NCI-H1417 treated with DMSO at 0.1 percent for 48 hours (cell line): ENCODE measurements at regions not wholly inside any gene's neighbourhood (a gene's known extent, or its start where the extent isn't known, plus 50 kb on each side); places are given as distances from the start of the nearest gene placed in this dataset.
"Not testable (repeated sequence)": the region's sequence is repeated elsewhere in the genome, so short reads cannot be mapped to it uniquely, and the experiment has no call there.

Experiments
- DNase-seq: peaks from one replicate; lab custom pipeline; 2025; lab: John Stamatoyannopoulos, UW

DNA sequence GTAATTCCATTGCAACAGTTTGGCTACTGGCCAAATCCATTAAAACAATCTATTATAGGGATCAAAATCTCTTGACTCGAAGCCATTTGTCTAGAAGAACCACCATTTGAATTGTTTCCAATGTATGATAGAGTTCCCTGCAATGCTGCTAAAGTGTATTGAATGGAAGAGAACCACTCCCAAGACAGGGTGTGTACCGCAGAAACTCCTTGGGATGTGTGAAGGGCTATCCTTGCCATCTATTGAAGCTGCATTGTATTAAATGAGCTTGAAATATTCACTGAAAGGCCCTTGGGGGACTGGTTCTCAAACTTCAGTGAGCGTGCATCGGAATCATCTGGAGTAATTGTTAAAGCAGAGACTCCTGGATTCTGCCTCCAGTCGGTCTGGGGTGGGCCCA, 260.4 kb upstream of the MEIS1 start:
- DNase-seq = no peak

DNA sequence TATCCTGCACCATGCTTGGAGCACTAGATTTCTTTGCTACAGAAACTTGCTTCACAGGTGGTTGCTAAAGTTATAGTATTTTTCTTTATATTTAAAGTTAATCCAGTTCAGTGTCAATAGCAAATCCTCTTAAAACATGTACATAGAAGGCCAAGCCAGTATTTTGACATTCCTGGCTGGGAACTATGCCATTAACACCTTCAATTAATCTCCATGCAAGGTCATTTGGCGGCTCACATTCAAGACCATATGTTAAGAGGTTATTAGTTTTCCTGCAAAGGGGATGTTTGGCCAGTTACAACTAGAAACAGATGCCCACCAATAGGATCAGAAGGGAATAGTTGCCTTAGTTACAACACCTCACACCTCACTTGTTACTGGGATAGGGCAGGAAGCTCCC, 261.3 kb upstream of the MEIS1 start:
- DNase-seq = no peak

DNA sequence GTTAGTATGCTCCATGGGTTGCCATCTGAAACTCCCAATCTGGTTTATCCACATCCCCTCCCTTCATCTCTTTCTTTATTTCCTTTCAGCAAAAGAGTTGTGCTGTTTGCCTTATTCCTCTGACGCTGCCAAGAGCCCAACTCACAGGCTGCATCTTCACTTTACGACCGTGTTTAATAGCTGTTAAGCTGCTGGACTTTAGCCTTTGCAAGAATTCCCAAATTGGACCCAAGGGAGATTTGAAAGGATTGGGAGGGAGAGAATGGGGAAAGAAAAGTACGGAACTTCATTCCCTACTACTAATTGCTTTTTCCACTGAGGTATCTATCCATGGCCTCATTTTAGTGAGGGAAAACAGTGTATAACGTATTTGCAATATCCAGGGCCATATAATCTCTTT, 263.4 kb upstream of the MEIS1 start:
- DNase-seq = no peak

DNA sequence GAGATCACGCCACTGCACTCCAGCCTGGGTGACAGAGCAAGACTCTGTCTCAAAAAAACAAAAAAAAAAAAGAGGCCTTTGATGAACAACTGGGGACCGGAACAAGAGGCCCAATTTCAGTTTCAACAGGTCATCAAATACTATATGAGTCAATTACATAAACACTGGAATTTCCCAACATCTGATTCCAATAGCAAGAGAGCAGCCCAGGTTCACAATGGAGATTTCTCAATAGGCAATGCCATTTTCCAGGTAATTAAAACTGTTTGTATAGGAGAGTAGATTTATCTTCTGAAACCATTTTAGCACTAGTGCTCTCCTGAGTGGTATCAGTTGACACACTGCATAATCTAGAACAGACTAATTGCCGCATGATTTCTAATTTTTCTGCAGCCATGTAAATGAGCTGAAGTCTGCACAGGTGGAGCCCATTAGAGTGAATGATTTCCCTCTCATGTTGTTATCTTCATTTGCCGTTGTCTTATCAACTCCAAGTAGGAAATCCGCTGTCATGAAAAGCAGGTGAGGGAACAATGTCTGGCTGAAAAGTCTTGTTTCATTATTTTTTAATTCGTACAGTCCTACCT, 264.1 kb upstream of the MEIS1 start:
- DNase-seq = peak; percentile 2

DNA sequence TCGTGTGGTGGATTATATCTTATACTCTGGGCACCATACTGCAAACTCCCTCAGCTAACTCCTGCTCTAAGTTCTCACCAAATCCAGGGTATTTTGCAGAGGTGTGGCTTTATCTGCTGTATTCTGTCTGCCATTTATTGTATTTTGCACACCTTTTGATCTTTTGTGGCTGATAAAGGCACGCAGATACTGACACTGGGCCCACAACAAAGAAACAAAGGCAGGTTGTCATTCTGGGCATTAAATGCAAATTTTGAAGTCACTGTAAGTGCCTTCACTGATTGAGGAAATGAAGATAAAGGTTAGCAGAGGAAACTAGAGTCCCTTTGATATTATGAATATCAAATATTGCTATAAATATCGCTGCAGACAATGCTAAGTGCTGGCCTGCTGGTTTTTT, 265.8 kb upstream of the MEIS1 start:
- no peak for DNase-seq

DNA sequence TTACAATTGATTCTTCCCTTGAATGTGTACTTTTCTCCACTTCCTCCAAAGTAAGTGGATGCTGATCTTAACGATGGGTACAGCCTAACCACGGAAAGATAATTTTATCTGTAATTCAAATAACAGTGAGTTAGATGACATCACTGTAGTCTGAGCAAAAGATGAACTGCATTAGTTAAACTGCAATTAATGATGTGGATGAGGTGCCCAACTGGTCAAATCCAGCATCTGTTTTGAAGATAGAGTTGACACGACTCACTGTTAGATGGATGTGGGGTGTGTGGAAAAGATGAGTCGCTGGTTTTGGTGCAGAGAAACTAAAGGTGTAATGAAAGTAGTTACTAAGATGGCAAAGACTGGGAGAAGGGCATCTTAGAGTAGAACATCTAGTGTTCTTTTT, 270.5 kb upstream of the MEIS1 start:
- no peak for DNase-seq

DNA sequence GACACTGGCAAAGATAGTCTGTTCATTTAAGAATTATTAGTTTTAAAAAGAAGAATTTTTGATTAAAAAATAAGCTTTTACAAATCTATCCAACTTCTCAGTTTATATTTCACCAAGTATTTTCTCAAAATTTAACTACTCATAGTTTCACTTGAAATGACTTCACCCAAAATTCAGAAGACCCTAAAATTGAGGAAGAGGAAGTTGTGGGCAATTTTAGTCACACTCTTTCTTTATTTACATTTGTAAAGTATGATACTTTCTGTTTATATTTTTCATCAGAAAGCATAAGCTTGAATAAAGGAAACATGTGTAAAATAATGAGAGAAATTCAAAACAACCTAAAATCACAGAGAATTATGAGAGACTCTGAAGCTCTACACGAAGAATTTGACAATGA, 278.8 kb upstream of the MEIS1 start:
- DNase-seq = no peak

DNA sequence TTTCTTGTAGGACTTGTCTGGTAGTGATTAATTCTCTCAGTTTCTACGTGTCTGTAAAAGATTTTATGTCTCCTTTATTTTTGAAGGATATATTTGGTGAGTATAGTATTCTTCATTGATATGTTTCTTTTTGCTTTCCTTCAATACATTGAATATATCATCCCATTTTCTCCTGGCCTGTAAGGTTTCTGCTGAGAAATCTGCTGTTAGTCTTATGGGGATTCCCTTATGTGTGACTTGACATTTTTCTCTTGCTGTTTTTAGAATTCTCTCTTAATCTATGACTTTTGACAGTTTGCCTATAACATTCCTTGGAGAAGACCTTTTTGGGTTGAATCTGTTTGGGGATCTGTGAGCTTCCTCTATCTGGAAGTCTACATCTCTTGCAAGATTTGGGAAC, 281.0 kb upstream of the MEIS1 start:
- no peak for DNase-seq

DNA sequence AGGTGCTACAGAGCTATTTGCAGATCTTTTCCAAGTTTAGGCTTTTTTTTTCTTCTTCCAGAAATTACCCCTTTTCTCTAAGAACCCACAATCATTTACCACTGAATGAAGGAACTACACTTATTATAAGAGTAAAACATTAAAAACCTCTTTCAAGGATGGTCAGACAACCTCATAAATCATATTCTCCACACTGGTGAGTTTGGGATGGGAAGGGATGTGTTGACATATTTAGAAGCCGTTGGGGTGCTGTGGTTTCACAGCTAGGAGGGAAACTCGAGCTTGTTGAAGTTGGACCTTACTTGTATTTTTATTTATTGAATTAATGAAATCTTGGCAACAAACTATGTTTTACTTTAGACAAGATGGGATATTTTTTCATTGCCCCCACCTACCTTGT, 289.4 kb upstream of the MEIS1 start:
- DNase-seq = no peak

DNA sequence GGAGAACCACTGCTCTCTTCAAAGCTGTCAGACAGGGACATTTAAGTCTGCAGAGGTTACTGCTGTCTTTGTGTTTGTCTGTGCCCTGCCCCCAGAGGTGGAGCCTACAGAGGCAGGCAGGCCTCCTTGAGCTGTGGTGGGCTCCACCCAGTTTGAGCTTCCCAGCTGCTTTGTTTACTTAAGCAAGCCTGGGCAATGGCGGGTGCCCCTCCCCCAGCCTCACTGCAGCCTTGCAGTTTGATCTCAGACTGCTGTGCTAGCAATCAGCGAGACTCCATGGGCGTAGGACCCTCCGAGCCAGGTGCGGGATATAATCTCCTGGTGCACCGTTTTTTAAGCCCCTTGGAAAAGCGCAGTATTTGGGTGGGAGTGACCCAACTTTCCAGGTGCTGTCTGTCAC, 290.6 kb upstream of the MEIS1 start:
- not testable (repeated sequence) for DNase-seq

DNA sequence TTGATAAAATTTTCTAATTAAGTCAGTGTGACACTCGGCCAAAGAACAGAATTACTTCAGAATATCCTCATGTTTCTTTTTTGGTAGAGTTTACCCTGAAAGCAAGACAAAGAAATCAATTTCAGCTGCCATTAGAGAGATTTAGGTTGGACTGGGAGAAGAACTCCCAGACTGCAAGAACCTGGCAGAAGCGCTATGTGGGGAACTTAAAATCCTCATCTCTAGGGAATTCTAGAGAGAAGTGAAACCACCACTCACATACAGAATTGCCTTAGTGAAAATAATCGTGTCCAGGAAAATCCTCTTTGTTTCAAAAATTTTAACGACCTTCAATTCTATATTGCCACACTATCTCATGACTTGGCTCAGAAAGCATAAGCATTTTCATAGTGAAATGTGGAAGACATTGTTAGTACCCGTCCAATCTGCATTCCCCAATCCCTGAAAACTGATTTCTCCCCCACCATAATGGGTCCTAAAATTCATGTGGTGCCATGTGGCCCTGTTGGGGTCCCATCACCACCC, 297.3 kb upstream of the MEIS1 start:
- DNase-seq = no peak

DNA sequence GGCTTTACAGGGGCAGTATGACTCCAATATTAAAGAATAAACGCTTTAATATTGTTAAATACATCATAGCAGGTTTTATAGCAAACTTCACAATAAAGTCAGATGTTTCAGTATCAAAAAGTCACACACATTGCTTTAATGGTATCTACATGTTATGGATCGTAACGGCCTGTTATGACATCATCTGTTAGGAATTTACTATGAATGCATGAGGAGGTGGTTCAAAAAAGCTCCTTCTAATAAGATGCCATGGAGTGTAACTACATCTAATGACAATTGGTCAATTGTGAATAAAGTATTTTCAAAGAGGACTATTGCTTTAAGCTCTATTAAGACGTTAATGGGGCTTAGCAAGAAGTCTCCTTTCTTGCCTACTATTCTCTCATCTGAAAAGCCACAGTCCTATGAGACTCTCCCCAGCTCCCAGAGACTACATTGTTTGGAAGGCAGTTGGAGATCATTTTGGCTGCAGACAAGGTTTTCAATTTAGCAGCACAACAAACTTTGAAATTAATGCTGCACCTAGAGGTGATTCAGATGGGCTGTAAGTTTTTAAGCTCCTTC, 300.7 kb upstream of the MEIS1 start:
- no peak for DNase-seq

DNA sequence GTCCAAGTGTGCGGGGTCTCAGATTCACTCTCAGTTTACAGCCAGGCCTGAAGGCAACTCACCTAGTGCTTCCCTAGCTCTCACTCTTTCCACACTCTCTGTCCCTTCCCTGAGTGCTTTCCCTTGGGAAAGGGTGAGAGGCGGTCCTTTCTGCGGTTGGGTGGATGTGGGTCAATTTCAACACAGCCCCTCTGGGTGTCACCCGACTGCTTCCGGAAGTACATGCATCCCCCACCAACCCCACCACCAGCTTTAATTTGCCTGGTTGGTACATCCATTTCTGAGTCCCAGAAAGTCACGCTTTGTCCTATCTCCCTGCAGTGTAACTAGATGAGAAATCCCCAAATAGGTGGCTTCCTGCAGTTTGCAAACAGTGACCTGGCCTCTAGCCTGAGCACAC, 307.3 kb upstream of the MEIS1 start:
- DNase-seq = no peak

DNA sequence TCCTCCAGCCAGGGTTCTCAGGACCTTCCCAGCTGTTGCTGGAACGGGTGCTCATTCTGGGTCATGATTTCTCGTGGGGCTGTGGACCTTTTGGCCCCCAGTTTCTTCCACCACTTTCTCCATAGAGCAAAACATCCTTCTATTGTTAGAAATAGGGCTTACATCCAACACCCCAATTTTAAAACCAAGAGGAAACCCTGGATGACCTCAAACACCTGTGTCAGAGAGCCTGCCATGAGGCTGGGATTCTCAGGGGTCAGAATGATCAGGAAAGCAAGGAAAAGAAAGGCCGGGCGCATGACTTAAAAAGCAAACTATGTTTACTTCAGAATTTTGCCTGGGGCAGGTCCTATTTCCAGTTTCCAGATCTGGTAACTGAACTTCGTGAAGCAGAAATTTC, 307.9 kb upstream of the MEIS1 start:
- no peak for DNase-seq

DNA sequence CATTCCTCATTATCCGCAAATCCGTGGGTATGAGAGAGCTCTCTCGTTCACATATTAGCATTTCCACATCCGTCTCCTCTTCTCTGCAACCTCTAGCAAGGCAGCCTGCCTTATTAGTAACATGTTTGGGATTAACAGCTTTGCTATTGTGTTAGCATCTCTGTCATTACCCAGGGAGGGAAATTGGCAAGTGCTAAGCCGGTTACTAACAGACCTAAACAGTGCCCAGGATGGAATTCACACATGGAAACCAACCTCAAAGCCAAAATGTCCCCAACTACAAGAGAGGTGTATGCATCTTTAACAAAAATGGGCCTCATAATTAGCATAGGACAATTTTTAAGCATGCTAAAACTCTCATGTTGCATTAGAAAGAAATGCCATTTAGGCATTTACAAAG, 309.0 kb upstream of the MEIS1 start:
- DNase-seq = no peak

DNA sequence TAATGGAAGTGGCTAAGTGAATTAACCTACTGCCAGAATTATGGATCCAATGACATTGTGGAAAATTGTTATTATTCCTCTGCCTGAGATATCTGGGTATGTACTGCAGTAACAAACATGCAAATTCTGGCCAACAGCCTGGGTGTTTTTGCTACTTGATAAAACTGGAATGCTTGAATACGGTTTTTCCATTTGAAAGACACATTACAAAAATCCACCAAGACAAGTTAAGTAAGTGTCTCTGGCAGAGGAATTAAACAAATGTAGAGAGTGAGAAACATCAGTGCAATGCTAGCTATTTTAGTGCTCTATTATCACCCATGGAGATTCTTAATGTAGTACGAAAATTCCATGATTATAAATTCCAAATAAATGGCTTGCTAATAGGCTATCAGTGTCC, 312.4 kb upstream of the MEIS1 start:
- DNase-seq = no peak

DNA sequence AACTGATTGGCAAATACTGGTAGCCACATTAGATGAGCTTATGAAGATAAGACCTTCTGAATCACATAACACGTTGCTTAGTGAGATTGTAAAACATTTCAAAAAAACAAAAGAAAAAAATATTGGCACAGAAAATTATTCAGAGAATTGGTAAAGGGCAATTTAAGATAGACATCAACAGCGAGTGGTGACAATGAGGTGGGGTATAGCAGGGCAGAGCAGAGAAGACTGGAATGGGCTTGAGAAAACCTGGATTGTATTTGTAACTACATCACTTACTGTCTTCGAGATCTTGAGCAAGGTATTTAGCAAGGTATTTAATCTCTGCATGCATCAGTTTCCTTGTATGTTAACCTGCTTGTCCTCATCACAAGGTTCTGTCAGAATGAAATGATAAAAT, 313.0 kb upstream of the MEIS1 start:
- DNase-seq = no peak

DNA sequence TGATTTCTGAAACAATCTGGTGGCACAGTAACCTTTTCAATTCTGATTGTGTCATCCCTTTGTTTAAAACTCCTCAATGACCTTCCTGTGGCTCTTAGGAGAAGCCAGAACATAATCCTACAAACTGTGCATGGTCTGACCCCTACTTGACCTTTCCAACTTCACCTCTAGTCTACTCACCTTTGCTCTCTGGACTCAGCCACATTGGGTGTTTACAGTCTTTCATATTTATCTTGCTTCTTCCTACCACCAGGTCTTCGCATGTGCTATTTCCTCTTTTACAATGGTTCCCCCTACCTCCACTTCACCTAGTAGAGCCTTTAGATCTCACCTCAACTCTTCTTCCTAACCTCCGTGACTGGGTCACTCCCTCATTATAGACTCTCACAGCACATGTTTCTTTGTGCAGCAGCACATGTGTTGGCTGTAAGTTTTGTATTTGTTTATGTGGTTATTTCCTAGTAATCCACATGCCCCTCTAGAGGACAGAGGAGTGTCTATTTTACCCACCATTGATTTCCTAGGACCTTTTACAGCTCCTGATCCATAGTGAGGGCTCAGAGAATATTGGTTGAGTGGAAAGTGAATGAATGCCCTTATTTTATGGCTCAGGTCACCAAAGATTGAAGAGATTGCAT, 320.8 kb upstream of the MEIS1 start:
- DNase-seq = no peak

DNA sequence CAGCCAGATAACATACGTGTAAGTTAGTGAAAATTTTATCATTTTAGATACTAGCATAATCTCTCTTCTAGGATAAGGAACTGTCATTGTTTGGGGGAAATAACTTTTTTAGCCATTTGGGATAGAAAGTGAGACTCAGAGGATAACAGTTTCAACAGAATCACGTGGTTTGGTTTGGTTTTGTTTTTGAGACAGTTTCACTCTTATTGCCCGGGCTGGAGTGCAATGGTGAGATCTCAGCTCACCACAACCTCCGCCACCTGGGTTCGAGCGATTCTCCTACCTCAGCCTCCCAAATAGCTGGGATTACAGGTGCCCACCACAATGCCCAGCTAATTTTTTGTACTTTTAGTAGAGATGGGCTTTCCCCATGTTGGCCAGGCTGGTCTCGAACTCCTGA, 323.2 kb upstream of the MEIS1 start:
- DNase-seq = no peak

DNA sequence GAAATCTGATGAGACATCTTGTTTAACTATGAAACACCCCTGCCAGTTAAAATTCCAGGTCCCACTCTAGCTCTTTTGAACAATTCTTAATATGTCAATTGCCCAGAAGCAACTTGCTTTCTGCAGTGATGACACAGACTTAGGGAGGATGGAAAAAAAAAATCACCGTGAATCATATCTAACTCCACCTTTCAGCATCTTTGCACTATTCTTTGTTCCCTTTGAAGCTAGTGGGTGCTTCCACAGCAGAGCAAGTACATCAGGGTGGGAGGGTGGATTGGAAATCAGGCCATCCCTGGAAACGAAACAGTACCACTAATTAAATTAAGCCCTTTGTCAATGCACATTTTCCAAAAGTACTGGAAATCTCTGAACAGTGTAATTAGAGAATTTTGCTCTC, 324.3 kb upstream of the MEIS1 start:
- DNase-seq = no peak

DNA sequence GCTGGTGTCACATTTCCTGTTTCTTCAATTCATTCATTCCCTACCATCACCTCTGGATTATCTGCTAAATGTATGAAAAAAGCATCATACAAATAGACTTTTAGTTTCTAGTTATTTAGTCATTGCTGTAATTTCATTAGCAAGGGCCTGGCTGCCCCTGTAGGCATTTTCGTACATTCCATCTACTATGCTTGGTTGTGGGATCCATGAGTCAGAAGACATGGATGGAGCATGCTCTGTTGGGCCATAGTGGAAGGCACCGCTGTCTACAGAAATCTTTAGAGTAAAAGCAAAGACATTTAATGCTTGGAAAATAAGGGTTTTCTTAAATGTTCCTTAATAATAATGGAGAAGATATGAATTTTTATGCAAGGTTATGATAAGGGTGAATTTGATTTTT, 324.8 kb upstream of the MEIS1 start:
- no peak for DNase-seq

DNA sequence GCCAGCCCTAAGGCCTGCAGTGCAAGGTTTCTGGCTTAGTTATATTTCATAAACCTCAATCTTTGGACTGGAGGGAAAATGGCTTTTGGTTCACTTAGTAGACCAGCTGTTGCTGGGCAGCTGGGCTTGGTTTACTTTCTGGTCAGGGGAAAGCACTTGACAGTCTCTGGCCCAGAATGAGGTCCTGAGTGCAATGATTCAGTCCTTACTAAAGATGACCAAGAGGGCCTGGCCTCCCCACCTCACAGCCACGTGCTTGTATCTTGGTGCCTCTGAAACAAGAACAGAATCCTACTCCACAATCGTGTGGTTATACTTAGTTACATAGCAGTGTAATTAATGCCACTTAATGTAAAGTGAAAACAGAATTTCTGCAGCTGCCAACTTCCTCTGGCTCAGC, 325.5 kb upstream of the MEIS1 start:
- DNase-seq = no peak

DNA sequence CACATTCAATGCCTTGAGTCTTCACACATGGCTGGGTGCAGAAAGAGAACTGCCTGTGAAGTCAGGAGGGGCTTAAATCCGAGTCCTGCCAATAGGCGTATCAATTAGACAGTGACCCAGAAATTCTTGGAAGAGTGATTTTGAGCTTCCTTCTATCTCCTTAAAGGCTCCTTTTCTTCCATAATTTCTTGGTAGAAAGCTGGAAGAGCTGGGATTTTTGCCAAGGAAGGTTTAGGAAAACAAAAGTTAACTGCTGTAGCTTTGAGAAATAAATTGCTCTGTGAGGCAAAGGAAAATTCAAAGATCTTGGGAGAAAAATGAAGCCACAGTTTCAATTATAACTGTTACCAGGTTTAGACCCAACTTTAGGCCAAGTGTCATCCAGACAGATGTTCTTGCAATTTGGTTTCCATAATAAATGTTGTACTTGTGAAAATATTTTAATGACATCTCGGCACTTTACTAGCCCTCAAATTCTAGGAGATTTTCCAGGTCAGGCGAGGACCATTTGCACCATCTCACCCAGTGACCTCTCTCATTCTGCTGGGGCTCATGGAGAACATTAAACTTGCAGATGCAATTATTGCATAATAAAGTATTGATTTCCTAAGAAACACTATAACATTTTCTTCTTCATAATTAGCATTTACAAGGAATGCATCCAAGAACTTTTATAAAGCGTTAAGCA, 329.7 kb upstream of the MEIS1 start:
- no peak for DNase-seq
